DND-41 (cell line): ENCODE measurements at regions not wholly inside any gene's neighbourhood (a gene's known extent, or its start where the extent isn't known, plus 50 kb on each side); places are given as distances from the start of the nearest gene placed in this dataset.

Experiments
- ATAC-seq: fragments of 200-7000 bp; cut with Tn5 transposase; 3 replicates; pipeline ENCODE4 v1.9.1; 2021; ENCODE audit warnings: low read depth; ENCODE audit not compliant: insufficient read depth
- DNase-seq: peaks from one replicate; pipeline ENCODE4 v3.0.0-alpha.2; 2020
- H2AFZ ChIP-seq: 2 replicates; pipeline ENCODE4 v1.6.0; 2012; ENCODE audit warnings: low read depth, low read length
- H3K27ac ChIP-seq: 2 replicates; pipeline ENCODE4 v1.5.1; 2012; ENCODE audit warnings: low read length, inconsistent platforms
- H3K27me3 ChIP-seq: fragments of 200-600 bp; sonication (generic); 2 replicates; pipeline ENCODE4 v1.6.0; 2012; ENCODE audit warnings: low read length, mild to moderate bottlenecking, inconsistent platforms; ENCODE audit not compliant: insufficient read depth, poor library complexity
- H3K36me3 ChIP-seq: 2 replicates; pipeline ENCODE4 v1.5.1; 2012; ENCODE audit warnings: low read length, inconsistent platforms; ENCODE audit not compliant: insufficient read depth
- H3K4me1 ChIP-seq: 2 replicates; pipeline ENCODE4 v1.5.1; 2012; ENCODE audit warnings: mild to moderate bottlenecking, low read length; ENCODE audit not compliant: insufficient read depth
- H3K4me2 ChIP-seq: 2 replicates; pipeline ENCODE4 v1.6.0; 2012; ENCODE audit warnings: mild to moderate bottlenecking, moderate library complexity, low read length, inconsistent platforms; ENCODE audit not compliant: insufficient read depth
- H3K4me3 ChIP-seq, 2 experiments: fragments of 200-600 bp in 1 of 2; shearing (Covaris generic) in 1 of 2; 2 replicates each; pipeline ENCODE4 v1.5.1; 2012 to 2016; ENCODE audit warnings: inconsistent platforms in 2 of 2, low read length in 2 of 2, mild to moderate bottlenecking in 2 of 2, low read depth in 1 of 2, moderate library complexity in 1 of 2
- H3K79me2 ChIP-seq: 2 replicates; pipeline ENCODE4 v1.6.0; 2012; ENCODE audit warnings: low read length, inconsistent platforms; ENCODE audit not compliant: insufficient read depth
- H3K9ac ChIP-seq: 2 replicates; pipeline ENCODE4 v1.6.0; 2012; ENCODE audit warnings: low read depth, mild to moderate bottlenecking, inconsistent platforms, low read length, moderate library complexity
- H3K9me3 ChIP-seq: 2 replicates; pipeline ENCODE4 v1.5.1; 2012; ENCODE audit warnings: low read length, moderate library complexity, mild to moderate bottlenecking, inconsistent platforms; ENCODE audit not compliant: insufficient read depth, severe bottlenecking
- H4K20me1 ChIP-seq: 2 replicates; pipeline ENCODE4 v1.6.0; 2012; ENCODE audit warnings: low read length; ENCODE audit not compliant: insufficient read depth
- CTCF ChIP-seq: IDR thresholded peaks from 2 replicates; pipeline ENCODE4 v1.5.1; 2012; ENCODE audit warnings: borderline replicate concordance, low read length, moderate library complexity, mild to moderate bottlenecking; ENCODE audit not compliant: poor library complexity, severe bottlenecking; ENCODE audit errors: extremely low read depth
- EZH2 ChIP-seq: IDR thresholded peaks from 3 replicates; pipeline ENCODE4 v1.6.1; 2012; ENCODE audit warnings: borderline replicate concordance, low read depth, mild to moderate bottlenecking, moderate library complexity, low read length, inconsistent platforms; ENCODE audit not compliant: severe bottlenecking

GRCh38 chr5:97545886-97546535 lies 363.0 kb upstream of the RIOK2 start:
- H3K36me3 ChIP-seq, result no peaks in the 10 kb centered on the region
- no peaks in the 10 kb centered on the region for H3K79me2 ChIP-seq
- no peak overlapping the region for H3K4me3 ChIP-seq
- no peak overlapping the region for H3K9ac ChIP-seq
- H3K4me2 ChIP-seq, result no peak overlapping the region
- no peaks in the 10 kb centered on the region for H3K27me3 ChIP-seq
- peaks cover 11% of the 10 kb centered on the region for H3K4me1 ChIP-seq
- no peak for TF ChIP-seq EZH2
- TF ChIP-seq CTCF, result no peak
- no peak overlapping the region for H2AFZ ChIP-seq
- no peak for DNase-seq
- no peaks in the 10 kb centered on the region for H4K20me1 ChIP-seq
- H3K9me3 ChIP-seq, result no peaks in the 10 kb centered on the region
- no peak for ATAC-seq
- no peak overlapping the region for H3K27ac ChIP-seq

- DNase-seq (no peak), ATAC-seq (no peak)
- H3K27me3 ChIP-seq, result no peaks in the 10 kb centered on the region
- H3K4me3 ChIP-seq, result no peak overlapping the region
- no peaks in the 10 kb centered on the region for H3K79me2 ChIP-seq
- no peak overlapping the region for H3K27ac ChIP-seq
- H3K4me2 ChIP-seq, result no peak overlapping the region
- no peaks in the 10 kb centered on the region for H3K36me3 ChIP-seq
- H3K4me1 ChIP-seq, result peaks cover 11% of the 10 kb centered on the region
- no peak for TF ChIP-seq EZH2
- H2AFZ ChIP-seq, result no peak overlapping the region
- no peaks in the 10 kb centered on the region for H4K20me1 ChIP-seq
- no peak overlapping the region for H3K9ac ChIP-seq
- H3K9me3 ChIP-seq, result no peaks in the 10 kb centered on the region
Observed at GRCh38 chr5:97547430-97547829, 364.4 kb upstream of the RIOK2 start.

GRCh38 chr5:97547999-97548738 lies 365.1 kb upstream of the RIOK2 start:
- H3K36me3 ChIP-seq, result no peaks in the 10 kb centered on the region
- no peak overlapping the region for H3K4me2 ChIP-seq
- TF ChIP-seq CTCF (no peak), EZH2 (no peak)
- H4K20me1 ChIP-seq, result no peaks in the 10 kb centered on the region
- H3K9ac ChIP-seq, result no peak overlapping the region
- no peak overlapping the region for H3K27ac ChIP-seq
- no peaks in the 10 kb centered on the region for H3K9me3 ChIP-seq
- H3K27me3 ChIP-seq, result no peaks in the 10 kb centered on the region
- no peak overlapping the region for H2AFZ ChIP-seq
- ATAC-seq (no peak), DNase-seq (no peak)
- H3K4me3 ChIP-seq, result no peak overlapping the region
- H3K79me2 ChIP-seq, result no peaks in the 10 kb centered on the region
- peaks cover 11% of the 10 kb centered on the region for H3K4me1 ChIP-seq

- Histone ChIP-seq H3K4me3 (no peak overlapping the region), H4K20me1 (no peaks in the 10 kb centered on the region), H3K4me1 (peaks cover 11% of the 10 kb centered on the region), H3K9ac (no peak overlapping the region), H2AFZ (no peak overlapping the region), H3K79me2 (no peaks in the 10 kb centered on the region), H3K36me3 (no peaks in the 10 kb centered on the region), H3K27me3 (no peaks in the 10 kb centered on the region), H3K27ac (no peak overlapping the region), H3K4me2 (no peak overlapping the region), H3K9me3 (no peaks in the 10 kb centered on the region)
- DNase-seq, result no peak
- no peak for ATAC-seq
- TF ChIP-seq CTCF, result no peak
- TF ChIP-seq EZH2, result no peak
Observed at GRCh38 chr5:97548739-97549080, 365.7 kb upstream of the RIOK2 start.
